Upper lobe of left lung (tissue), 4 donors: ENCODE measurements at regions not wholly inside any gene's neighbourhood (a gene's known extent, or its start where the extent isn't known, plus 50 kb on each side); places are given as distances from the start of the nearest gene placed in this dataset.

ENCODE experiments used
- CTCF ChIP-seq, 6 experiments: fragments of 450-650 bp in 4 of 6; fragments of 200-600 bp in 2 of 6; sonication (generic) in 2 of 6; IDR thresholded peaks; one replicate each; pipeline ENCODE4 v1.5.1; 2016 to 2019; ENCODE audit warnings: antibody characterized with exemption in 6 of 6
- POLR2A ChIP-seq, 4 donors: fragments of 450-650 bp; IDR thresholded peaks; one replicate each; pipeline ENCODE4 v1.5.1; 2016 to 2017; ENCODE audit warnings: antibody characterized with exemption in 4 of 4, mild to moderate bottlenecking in 2 of 4

- no peak for TF ChIP-seq POLR2A (IDR thresholded peaks at IDR 0.05)
- no peak for TF ChIP-seq CTCF (IDR thresholded peaks at IDR 0.05)
Measured at GRCh38 chr13:33479105-33479504, 193.6 kb upstream of the STARD13 start.
